K562 (cell line): ENCODE measurements at regions not wholly inside any gene's neighbourhood (a gene's known extent, or its start where the extent isn't known, plus 50 kb on each side); places are given as distances from the start of the nearest gene placed in this dataset.

Experiments used
- ATAC-seq: fragments of 200-7000 bp; cut with Tn5 transposase; 3 replicates; pipeline ENCODE4 v1.9.1; 2020; ENCODE audit warnings: moderate library complexity
- BruUV-seq: library from RNA; stranded (reverse); fragments of 400-500 nt; replicated peaks from 2 replicates; lab custom pipeline; 2021; lab: Mats Ljungman, UMichigan
- CTCF ChIA-PET: fragments of 300-600 bp; formaldehyde crosslinking; extraction: SDS; loops from one replicate; lab custom pipeline; 2021; ENCODE audit warnings: low intra/inter-chr PET ratio; lab: Yijun Ruan, JAX
- POLR2A ChIA-PET: fragments of 300-600, 350-650 bp; sonication (Branson Sonifier 250); formaldehyde crosslinking; extraction: SDS; loops from one replicate; lab custom pipeline; 2021; ENCODE audit warnings: antibody characterized with exemption, inconsistent platforms; lab: Yijun Ruan, JAX
- DNase-seq, 4 experiments: peaks; one replicate each; pipeline versions ENCODE4 v3.0.0 to v3.0.0-alpha.2; 2011 to 2018; ENCODE audit warnings: low spot score in 3 of 4, mixed read lengths in 3 of 4; ENCODE audit errors: extremely low read depth in 1 of 4
- FAIRE-seq: peaks from 2 replicates; lab custom pipeline; 2011; peaks lifted over from hg19 to GRCh38; lab: Jason Lieb, UNC
- H2AFZ ChIP-seq: 2 replicates; pipeline ENCODE4 v1.6.0; 2011; ENCODE audit warnings: low read depth, low read length, control low read depth, inconsistent platforms
- H3K27ac ChIP-seq: fragments of 200-600 bp; 3 replicates; pipeline ENCODE4 v1.8.0; 2011; ENCODE audit warnings: low read depth, mild to moderate bottlenecking, control low read depth, inconsistent platforms, low read length, moderate library complexity, mixed read lengths; ENCODE audit errors: extremely low read depth
- H3K27me3 ChIP-seq, 2 experiments: fragments of 300-600 bp in 1 of 2; 2 replicates in 1 of 2; 3 replicates in 1 of 2; pipeline versions ENCODE4 v1.6.0 to v1.8.0; 2011; ENCODE audit warnings: inconsistent platforms in 2 of 2, low read length in 2 of 2, mild to moderate bottlenecking in 1 of 2, mixed read lengths in 1 of 2, moderate library complexity in 1 of 2; ENCODE audit not compliant: control insufficient read depth in 2 of 2, insufficient read depth in 2 of 2
- H3K36me3 ChIP-seq: fragments of 300-600 bp; 3 replicates; pipeline ENCODE4 v1.8.0; 2011; ENCODE audit warnings: mild to moderate bottlenecking, low read length, inconsistent platforms; ENCODE audit not compliant: control insufficient read depth, insufficient read depth
- H3K4me1 ChIP-seq, 2 experiments: fragments of 200-600 bp in 1 of 2; replicated peaks in 1 of 2; 2 replicates in 1 of 2; 3 replicates in 1 of 2; pipeline versions ENCODE4 v1.5.1 to v1.8.0; 2011; ENCODE audit warnings: inconsistent platforms in 2 of 2, low read length in 2 of 2, mild to moderate bottlenecking in 1 of 2, mixed read lengths in 1 of 2, moderate library complexity in 1 of 2; ENCODE audit not compliant: control insufficient read depth in 2 of 2, insufficient read depth in 2 of 2
- H3K4me2 ChIP-seq: 2 replicates; pipeline ENCODE4 v1.6.1; 2011; ENCODE audit warnings: low read length, control low read depth, inconsistent platforms, mixed read lengths; ENCODE audit not compliant: insufficient read depth
- H3K4me3 ChIP-seq: fragments of 200-600 bp; sonication (generic), shearing (Covaris generic); 2 replicates; pipeline ENCODE4 v1.5.1; 2016; ENCODE audit warnings: control low read depth, inconsistent platforms
- H3K79me2 ChIP-seq: fragments of 200-600 bp; 3 replicates; pipeline ENCODE4 v1.8.0; 2011; ENCODE audit warnings: low read length, inconsistent platforms; ENCODE audit not compliant: control insufficient read depth, insufficient read depth
- H3K9ac ChIP-seq, 2 experiments: 2 replicates each; pipeline versions ENCODE4 v1.6.0 to v1.6.1; 2011; ENCODE audit warnings: low read depth in 2 of 2, low read length in 2 of 2, control low read depth in 1 of 2, inconsistent platforms in 1 of 2, mild to moderate bottlenecking in 1 of 2, mixed read lengths in 1 of 2; ENCODE audit not compliant: insufficient read depth in 1 of 2
- H3K9me1 ChIP-seq: one replicate; pipeline ENCODE4 v1.6.0; 2011; ENCODE audit warnings: inconsistent platforms, mild to moderate bottlenecking, low read length, moderate library complexity; ENCODE audit not compliant: control insufficient read depth, insufficient read depth
- H3K9me3 ChIP-seq: replicated peaks from 2 replicates; pipeline ENCODE4 v1.5.1; 2011; ENCODE audit warnings: low read depth, low read length, inconsistent platforms; ENCODE audit not compliant: control insufficient read depth, insufficient read depth
- H4K20me1 ChIP-seq: replicated peaks from 2 replicates; pipeline ENCODE4 v1.6.1; 2011; ENCODE audit warnings: low read length, inconsistent platforms, mixed read lengths; ENCODE audit not compliant: control insufficient read depth, insufficient read depth
- COPS2 ChIP-seq: fragments of 450-650 bp; conservative IDR thresholded peaks from 2 replicates; pipeline ENCODE4 v1.6.1; 2016; ENCODE audit warnings: mild to moderate bottlenecking, moderate library complexity
- CREB5 ChIP-seq: fragments of 250-450 bp; sonication (Bioruptor Pico); IDR thresholded peaks from 2 replicates; pipeline ENCODE4 v1.5.0; 2020; ENCODE audit warnings: mild to moderate bottlenecking
- CTCF ChIP-seq, 3 experiments: IDR thresholded peaks in 2 of 3; conservative IDR thresholded peaks in 1 of 3; 2 replicates each; pipeline ENCODE4 v1.5.1; 2011 to 2012; ENCODE audit warnings: low read length in 3 of 3, mild to moderate bottlenecking in 3 of 3, control low read depth in 2 of 3, improper control_type of control experiment in 1 of 3, inconsistent platforms in 1 of 3, low read depth in 1 of 3, mixed read lengths in 1 of 3, moderate library complexity in 1 of 3; ENCODE audit not compliant: insufficient read depth in 2 of 3
- E2F3 ChIP-seq: fragments of 250-450 bp; sonication (Bioruptor Pico); IDR thresholded peaks from 2 replicates; pipeline ENCODE4 v1.4.0; 2020; ENCODE audit warnings: mild to moderate bottlenecking
- NCOA4 ChIP-seq: fragments of 450-650 bp; IDR thresholded peaks from 2 replicates; pipeline ENCODE4 v1.6.1; 2018; ENCODE audit warnings: mild to moderate bottlenecking; ENCODE audit not compliant: partially characterized antibody
- NFXL1 ChIP-seq: fragments of 450-650 bp; formaldehyde crosslinking; IDR thresholded peaks from 2 replicates; pipeline ENCODE4 v1.4.0; 2021; ENCODE audit warnings: mild to moderate bottlenecking
- NR2F6 ChIP-seq: fragments of 450-650 bp; formaldehyde crosslinking; IDR thresholded peaks from 2 replicates; pipeline ENCODE4 v1.4.0; 2020; ENCODE audit warnings: mild to moderate bottlenecking
- NR3C1 ChIP-seq: sonication (generic); formaldehyde crosslinking; IDR thresholded peaks from 2 replicates; pipeline ENCODE4 v1.8.1; 2022; ENCODE audit warnings: missing genetic modification reagents
- POLR3G ChIP-seq: IDR thresholded peaks from 2 replicates; pipeline ENCODE4 v1.6.1; 2011; ENCODE audit not compliant: insufficient read length, insufficient replicate concordance; ENCODE audit errors: extremely low read depth
- RBM22 ChIP-seq: fragments of 200-400 bp; formaldehyde crosslinking; IDR thresholded peaks from 2 replicates; pipeline ENCODE4 v1.6.1; 2018; ENCODE audit warnings: low read length, low read depth; ENCODE audit not compliant: poor library complexity, severe bottlenecking
- SIX5 ChIP-seq, 2 experiments: IDR thresholded peaks; 2 replicates each; pipeline ENCODE4 v1.6.1; 2011; ENCODE audit warnings: low read length in 2 of 2, borderline replicate concordance in 1 of 2, low read depth in 1 of 2, mild to moderate bottlenecking in 1 of 2, moderate library complexity in 1 of 2; ENCODE audit not compliant: insufficient read depth in 1 of 2
- SMARCC2 ChIP-seq: fragments of 450-650 bp; IDR thresholded peaks from 2 replicates; pipeline ENCODE4 v1.6.1; 2017; ENCODE audit warnings: antibody characterized with exemption, moderate library complexity, mild to moderate bottlenecking, low read depth
- TRIM28 ChIP-seq: fragments of 450-650 bp; IDR thresholded peaks from 2 replicates; pipeline ENCODE4 v1.6.1; 2017
- ZNF586 ChIP-seq: fragments of 450-650 bp; formaldehyde crosslinking; conservative IDR thresholded peaks from 2 replicates; pipeline ENCODE4 v1.4.0; 2020; ENCODE audit warnings: mild to moderate bottlenecking, moderate library complexity
- WGBS: fragments of 100-300 bp; shearing (Covaris generic); methylation state at CpG from one replicate; pipeline ENCODE4 v1.1.6; 2016; ENCODE audit warnings: low coverage, mixed read lengths; ENCODE audit not compliant: insufficient coverage; ENCODE audit errors: missing lambda C conversion rate; 5-methylcytosine and 5-hydroxymethylcytosine counted together
- in situ Hi-C: fragments of 300-500 bp; cut with MboI; formaldehyde crosslinking; loops from 4 replicates; pipeline ENCODE4 v1.15.0; 2018; ENCODE audit warnings: inconsistent platforms, mixed read lengths
- intact Hi-C: fragments of 100-400 bp; cut with micrococcal nuclease; formaldehyde crosslinking; loops from 2 replicates; pipeline ENCODE4 v1.14.2; 2022

DNA sequence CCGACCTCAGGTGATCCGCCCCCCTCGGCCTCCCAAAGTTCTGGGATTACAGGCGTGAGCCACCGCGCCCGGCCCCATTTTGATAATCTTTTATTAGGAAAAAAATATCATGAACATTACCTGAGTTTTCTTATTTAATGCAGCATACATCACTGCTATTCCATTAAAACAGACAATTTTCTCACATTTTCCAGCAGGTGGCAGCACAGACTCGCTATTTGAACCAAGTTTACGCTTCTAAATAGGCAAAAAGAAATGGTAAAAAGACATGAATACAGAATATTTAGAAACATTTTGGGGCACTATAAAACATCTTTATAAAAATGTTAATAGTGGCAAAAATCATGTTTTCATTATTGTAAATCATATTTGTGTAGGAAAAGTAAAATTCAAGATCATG lies 903.1 kb downstream of the SLITRK6 start (continued):
- peak; percentile 14 to 55 (median 32); a peak in 3 of 6 replicates for TF ChIP-seq CTCF (IDR thresholded peaks at IDR 0.05 in 2 of 3, conservative IDR thresholded peaks at IDR 0.05 in 1 of 3; ENCODE audit: insufficient read depth in 2 of 3, low read depth in 1 of 3, low read length in 3 of 3)
- TF ChIP-seq NCOA4, result no peak
- TF ChIP-seq NFXL1, result no peak
- no peak for TF ChIP-seq COPS2
- no peak for TF ChIP-seq E2F3 (CRISPR knock-in tag)
- TF ChIP-seq SIX5 (IDR thresholded peaks at IDR 0.05; ENCODE audit: borderline replicate concordance in 1 of 2, insufficient read depth in 1 of 2, low read depth in 1 of 2, low read length in 2 of 2), result no peak
- TF ChIP-seq NR3C1, result no peak
- TF ChIP-seq TRIM28, result no peak
- TF ChIP-seq ZNF586 (CRISPR knock-in tag), result no peak
- no peak for TF ChIP-seq RBM22

- BruUV-seq, result no TSS peak
- POLR2A ChIA-PET, result no interaction called here
- CTCF ChIA-PET, result no interaction called here
- Histone ChIP-seq H3K4me3 (no peak overlapping the region), H3K9me1 (no peaks in the 10 kb centered on the region), H4K20me1 (no peaks in the 10 kb centered on the region), H3K79me2 (no peaks in the 10 kb centered on the region), H3K4me1 (no peaks in the 10 kb centered on the region), H2AFZ (no peak overlapping the region)
- 14% methylated on average over 16 of the region's 23 CpGs for whole genome bisulfite sequencing
- TF ChIP-seq SMARCC2, result no peak
- no peak for TF ChIP-seq CREB5
- no peak for TF ChIP-seq POLR3G
- TF ChIP-seq NR2F6, result no peak
- TF ChIP-seq, all 486 proteins: peak for 0
- Histone ChIP-seq H3K9me3 (no peaks in the 10 kb centered on the region), H3K27ac (no peak overlapping the region), H3K4me2 (no peak overlapping the region), H3K27me3 (no peaks in the 10 kb centered on the region), H3K9ac (no peak overlapping the region), H3K36me3 (no peaks in the 10 kb centered on the region)
- intact Hi-C loops (no loop called here), in situ Hi-C loops (no loop called here)
- ATAC-seq (no peak), FAIRE-seq (no peak), DNase-seq (no peak)
Measured at GRCh38 chr13:84894749-84895148, 904.5 kb downstream of the SLITRK6 start.
